H1 (cell line): ENCODE measurements at regions not wholly inside any gene's neighbourhood (a gene's known extent, or its start where the extent isn't known, plus 50 kb on each side); places are given as distances from the start of the nearest gene placed in this dataset.

Experiments used
- CTCF ChIA-PET: fragments of 300-600 bp; sonication (Branson Sonifier 250); formaldehyde crosslinking; loops from one replicate; lab custom pipeline; 2021; ENCODE audit not compliant: partially characterized antibody; lab: Charles Lee
- POLR2A ChIA-PET: fragments of 300-600 bp; sonication (Branson Sonifier 250); formaldehyde crosslinking; loops from one replicate; lab custom pipeline; 2021; ENCODE audit warnings: inconsistent platforms; ENCODE audit not compliant: partially characterized antibody; lab: Charles Lee
- DNase-seq, 2 experiments: peaks; one replicate each; pipeline versions ENCODE4 v3.0.0 to v3.0.0-alpha.2; 2010 to 2022; ENCODE audit warnings: low spot score in 2 of 2, low read depth in 1 of 2, mixed read lengths in 1 of 2
- FAIRE-seq: peaks from 2 replicates; lab custom pipeline; 2011; peaks lifted over from hg19 to GRCh38; lab: Jason Lieb, UNC
- H2AFZ ChIP-seq: 2 replicates; pipeline ENCODE4 v1.8.1; 2012; ENCODE audit warnings: low read length, inconsistent platforms
- H2AK5ac ChIP-seq: 2 replicates; pipeline ENCODE4 v1.6.1; 2013; ENCODE audit warnings: low read depth, low read length
- H2BK120ac ChIP-seq: replicated peaks from 2 replicates; pipeline ENCODE3; 2013; ENCODE audit warnings: low read depth, low read length, inconsistent platforms
- H2BK12ac ChIP-seq: 2 replicates; pipeline ENCODE4 v1.6.1; 2013; ENCODE audit warnings: low read depth, low read length
- H2BK15ac ChIP-seq: 2 replicates; pipeline ENCODE4 v1.6.1; 2013; ENCODE audit warnings: low read length
- H2BK20ac ChIP-seq: 2 replicates; pipeline ENCODE4 v1.6.1; 2013; ENCODE audit warnings: low read length
- H2BK5ac ChIP-seq: 2 replicates; pipeline ENCODE4 v1.6.1; 2013; ENCODE audit warnings: low read depth, low read length
- H3K14ac ChIP-seq: 2 replicates; pipeline ENCODE4 v1.6.1; 2013; ENCODE audit warnings: inconsistent platforms; ENCODE audit not compliant: insufficient read length
- H3K18ac ChIP-seq: 2 replicates; pipeline ENCODE4 v1.6.1; 2013; ENCODE audit warnings: low read length; ENCODE audit errors: extremely low read depth
- H3K23ac ChIP-seq: 2 replicates; pipeline ENCODE4 v1.6.1; 2013; ENCODE audit warnings: inconsistent platforms; ENCODE audit not compliant: insufficient read length
- H3K23me2 ChIP-seq: 2 replicates; pipeline ENCODE4 v1.6.1; 2013; ENCODE audit warnings: low read depth, low read length
- H3K27ac ChIP-seq: 2 replicates; pipeline ENCODE4 v1.6.1; 2011; ENCODE audit warnings: low read depth, low read length, inconsistent platforms
- H3K27me3 ChIP-seq, 4 experiments: replicated peaks in 1 of 4; 1 replicate in 1 of 4; 2 replicates in 3 of 4; pipeline versions ENCODE4 v1.6.1 to v1.8.1; 2011 to 2013; ENCODE audit warnings: low read length in 3 of 4, mild to moderate bottlenecking in 3 of 4, inconsistent platforms in 2 of 4, mixed read lengths in 2 of 4, moderate library complexity in 1 of 4; ENCODE audit not compliant: control insufficient read depth in 3 of 4, insufficient read depth in 3 of 4; ENCODE audit errors: extremely low read depth in 1 of 4
- H3K36me3 ChIP-seq, 4 experiments: 2 replicates each; pipeline versions ENCODE4 v1.6.1 to v1.8.1; 2011 to 2013; ENCODE audit warnings: mild to moderate bottlenecking in 4 of 4, low read length in 3 of 4, moderate library complexity in 2 of 4, control low read depth in 1 of 4, inconsistent platforms in 1 of 4; ENCODE audit not compliant: insufficient read depth in 4 of 4, control insufficient read depth in 2 of 4
- H3K4ac ChIP-seq: replicated peaks from 2 replicates; pipeline ENCODE3; 2013; ENCODE audit warnings: low read length, low read depth, mixed read lengths, inconsistent platforms; ENCODE audit not compliant: insufficient read length
- H3K4me1 ChIP-seq, 4 experiments: replicated peaks in 1 of 4; 1 replicate in 1 of 4; 2 replicates in 3 of 4; pipeline versions ENCODE4 v1.6.1 to v1.8.1; 2011 to 2013; ENCODE audit warnings: low read length in 3 of 4, inconsistent platforms in 2 of 4, mixed read lengths in 1 of 4; ENCODE audit not compliant: insufficient read depth in 4 of 4, control insufficient read depth in 3 of 4
- H3K4me2 ChIP-seq, 2 experiments: 2 replicates each; pipeline versions ENCODE4 v1.6.1 to v1.8.1; 2011 to 2013; ENCODE audit warnings: low read depth in 2 of 2, low read length in 2 of 2, control low read depth in 1 of 2, inconsistent platforms in 1 of 2, mild to moderate bottlenecking in 1 of 2; ENCODE audit not compliant: insufficient read depth in 1 of 2
- H3K4me3 ChIP-seq, 4 experiments: fragments of 200-600, 300-600 bp in 1 of 4; sonication (generic), shearing (Covaris generic), sonication (Bioruptor Twin) in 1 of 4; 2 replicates each; pipeline versions ENCODE4 v1.5.1 to v1.8.1; 2011 to 2016; ENCODE audit warnings: low read length in 4 of 4, low read depth in 3 of 4, control low read depth in 2 of 4, inconsistent platforms in 2 of 4, mild to moderate bottlenecking in 2 of 4, mixed read lengths in 1 of 4, moderate library complexity in 1 of 4; ENCODE audit not compliant: insufficient read depth in 2 of 4; ENCODE audit errors: extremely low read depth in 1 of 4
- H3K56ac ChIP-seq: replicated peaks from 2 replicates; pipeline ENCODE3; 2013; ENCODE audit warnings: low read depth, mild to moderate bottlenecking, mixed read lengths, low read length, inconsistent platforms; ENCODE audit not compliant: insufficient read length
- H3K79me1 ChIP-seq: 2 replicates; pipeline ENCODE4 v1.6.1; 2013; ENCODE audit warnings: low read depth, low read length, control low read depth
- H3K79me2 ChIP-seq, 2 experiments: 2 replicates each; pipeline versions ENCODE4 v1.6.1 to v1.8.1; 2012 to 2013; ENCODE audit warnings: low read length in 2 of 2, mild to moderate bottlenecking in 2 of 2, inconsistent platforms in 1 of 2; ENCODE audit not compliant: insufficient read depth in 2 of 2, control insufficient read depth in 1 of 2
- H3K9ac ChIP-seq, 4 experiments: replicated peaks in 1 of 4; 1 replicate in 1 of 4; 2 replicates in 3 of 4; pipeline versions ENCODE4 v1.6.1 to v1.8.1; 2011 to 2013; ENCODE audit warnings: low read depth in 3 of 4, low read length in 3 of 4, control low read depth in 2 of 4, mild to moderate bottlenecking in 2 of 4, moderate library complexity in 2 of 4, inconsistent platforms in 1 of 4; ENCODE audit errors: extremely low read depth in 1 of 4
- H3K9me3 ChIP-seq, 2 experiments: 2 replicates each; pipeline versions ENCODE4 v1.6.1 to v1.8.1; 2012 to 2013; ENCODE audit warnings: mild to moderate bottlenecking in 2 of 2, moderate library complexity in 2 of 2, control low read depth in 1 of 2, inconsistent platforms in 1 of 2, low read depth in 1 of 2, low read length in 1 of 2, mixed read lengths in 1 of 2; ENCODE audit not compliant: insufficient read depth in 2 of 2
- H4K20me1 ChIP-seq, 2 experiments: replicated peaks in 1 of 2; 2 replicates each; pipeline versions ENCODE3 to v1.8.1; 2011 to 2013; ENCODE audit warnings: inconsistent platforms in 2 of 2, low read length in 2 of 2, mild to moderate bottlenecking in 1 of 2; ENCODE audit not compliant: insufficient read depth in 2 of 2, control insufficient read depth in 1 of 2
- H4K5ac ChIP-seq: 2 replicates; pipeline ENCODE4 v1.6.1; 2013; ENCODE audit warnings: low read length, low read depth, mixed read lengths, inconsistent platforms; ENCODE audit not compliant: insufficient read length
- H4K8ac ChIP-seq: 2 replicates; pipeline ENCODE4 v1.8.0; 2013; ENCODE audit warnings: mild to moderate bottlenecking, moderate library complexity, low read length, inconsistent platforms; ENCODE audit not compliant: insufficient read depth; ENCODE audit errors: extremely low read depth
- H4K91ac ChIP-seq: replicated peaks from 2 replicates; pipeline ENCODE3; 2013; ENCODE audit warnings: low read length, mixed read lengths, inconsistent platforms; ENCODE audit not compliant: insufficient read length
- CREB1 ChIP-seq: IDR thresholded peaks from 2 replicates; pipeline ENCODE4 v1.6.1; 2012; ENCODE audit warnings: inconsistent platforms
- EGR1 ChIP-seq: IDR thresholded peaks from 2 replicates; pipeline ENCODE4 v1.6.1; 2011; ENCODE audit warnings: low read depth, low read length, borderline replicate concordance
- EP300 ChIP-seq, 2 experiments: IDR thresholded peaks; 1 replicate in 1 of 2; 2 replicates in 1 of 2; pipeline ENCODE4 v1.6.1; 2011 to 2012; ENCODE audit warnings: low read depth in 2 of 2, low read length in 2 of 2, mild to moderate bottlenecking in 2 of 2, borderline replicate concordance in 1 of 2, inconsistent platforms in 1 of 2, moderate library complexity in 1 of 2
- NANOG ChIP-seq: IDR thresholded peaks from 2 replicates; pipeline ENCODE4 v1.6.1; 2011; ENCODE audit warnings: low read length, low read depth, mild to moderate bottlenecking, inconsistent platforms; ENCODE audit not compliant: insufficient read depth, poor library complexity, severe bottlenecking
- TAF1 ChIP-seq: IDR thresholded peaks from 2 replicates; pipeline ENCODE4 v1.6.1; 2011; ENCODE audit warnings: mild to moderate bottlenecking, low read depth, low read length
- WGBS, 2 experiments: shearing (Covaris generic) in 1 of 2; methylation state at CpG; one replicate each; pipeline versions ENCODE4 v1.1.6 to v1.1.7; 2013 to 2015; ENCODE audit warnings: low lambda C conversion rate in 2 of 2, mixed read lengths in 2 of 2, inconsistent platforms in 1 of 2, low coverage in 1 of 2, missing lambda C conversion rate in 1 of 2; ENCODE audit not compliant: insufficient replicate concordance in 2 of 2, insufficient coverage in 1 of 2, insufficient read length in 1 of 2; ENCODE audit errors: extremely low coverage in 1 of 2, missing lambda C conversion rate in 1 of 2; 5-methylcytosine and 5-hydroxymethylcytosine counted together

- Histone ChIP-seq H4K91ac (no peak overlapping the region), H2BK120ac (no peak overlapping the region), H3K9ac (no peak overlapping the region), H3K27me3 (no peaks in the 10 kb centered on the region), H3K4me3 (no peak overlapping the region), H3K4ac (no peak overlapping the region), H3K79me2 (no peaks in the 10 kb centered on the region), H3K23ac (no peak overlapping the region), H3K4me1 (peaks cover 0 to 3% (median 0%) of the 10 kb centered on the region in 4 experiments; a peak in 1 of 7 replicates), H4K8ac (no peak overlapping the region), H3K18ac (no peak overlapping the region), H3K23me2 (no peaks in the 10 kb centered on the region), H3K56ac (no peak overlapping the region), H3K4me2 (no peak overlapping the region), H3K14ac (no peak overlapping the region), H2AK5ac (no peak overlapping the region), H3K9me3 (no peaks in the 10 kb centered on the region), H2BK12ac (no peak overlapping the region), H4K20me1 (no peaks in the 10 kb centered on the region), H2BK5ac (no peak overlapping the region), H2BK15ac (no peak overlapping the region), H2AFZ (no peak overlapping the region), H4K5ac (no peak overlapping the region), H3K27ac (no peak overlapping the region), H3K36me3 (no peaks in the 10 kb centered on the region), H3K79me1 (no peaks in the 10 kb centered on the region), H2BK20ac (no peak overlapping the region)
- FAIRE-seq (no peak), DNase-seq (no peak)
- WGBS, 2 experiments, result 87% methylated on average over 23 of the region's 23 CpGs; no CpG with 5 or more reads in 1 of the 2 experiments
- ChIA-PET POLR2A (no interaction called here), CTCF (interaction anchor here (0.6 kb wide), 1 partner anchor 596 kb away, joined by 4 read pairs; no protein-coding TSS in a partner anchor)
- TF ChIP-seq CREB1, result no peak
- no peak for TF ChIP-seq EGR1
- no peak for TF ChIP-seq NANOG
- TF ChIP-seq TAF1, result no peak
- no peak for TF ChIP-seq EP300 (IDR thresholded peaks at IDR 0.05; ENCODE audit: borderline replicate concordance in 1 of 2, low read depth in 2 of 2, low read length in 2 of 2)
These were observed 427.6 kb downstream of the IRX1 start for GRCh38 chr5:4023091-4023752.
